ENCODE measurements at regions not wholly inside any gene's neighbourhood (a gene's known extent, or its start where the extent isn't known, plus 50 kb on each side); places are given as distances from the start of the nearest gene placed in this dataset.

GRCh38 chr5:124626053-124626452, 120.4 kb downstream of the ZNF608 start:
- BruUV-seq (replicated peaks), result no TSS peak
- Histone ChIP-seq H2AFZ (ENCODE audit: low read depth, low read length) (no peak overlapping the region), H3K27me3 (ENCODE audit: control insufficient read depth in 2 of 2, insufficient read depth in 2 of 2, low read length in 2 of 2) (no peaks in the 10 kb centered on the region), H3K4me3 (replicated peaks in 1 of 3; ENCODE audit: insufficient read depth in 1 of 3, low read depth in 1 of 3, low read length in 3 of 3) (no peak overlapping the region), H4K20me1 (replicated peaks; ENCODE audit: control insufficient read depth, extremely low read depth, insufficient read depth, low read length) (no peaks in the 10 kb centered on the region), H3K79me2 (ENCODE audit: control insufficient read depth, insufficient read depth, low read length) (no peaks in the 10 kb centered on the region), H3K27ac (ENCODE audit: insufficient read depth, low read depth, low read length) (no peak overlapping the region), H3K4me1 (ENCODE audit: control insufficient read depth, extremely low read depth, insufficient read depth, low read length) (no peaks in the 10 kb centered on the region), H3K9me3 (replicated peaks; ENCODE audit: control insufficient read depth, insufficient read depth, low read length) (no peaks in the 10 kb centered on the region), H3K36me3 (ENCODE audit: control insufficient read depth in 2 of 2, extremely low read depth in 1 of 2, insufficient read depth in 2 of 2, low read length in 2 of 2) (no peaks in the 10 kb centered on the region), H3K9ac (replicated peaks; ENCODE audit: extremely low read depth, insufficient read depth, low read length) (no peak overlapping the region), H3K4me2 (ENCODE audit: insufficient read depth, low read length) (no peak overlapping the region), H3K9me1 (replicated peaks; ENCODE audit: control insufficient read depth, extremely low read depth, insufficient read depth, low read length) (no peaks in the 10 kb centered on the region)
- DNase-seq (ENCODE audit: low read depth, low spot score) (no peak), FAIRE-seq (no peak)
- CTCF ChIA-PET, result no interaction called here
- dilution Hi-C loops (cut with MboI; ENCODE audit: extremely low pct_ligation_motif_present, low sequenced_read_pairs), result no loop called here
- POLR2A ChIA-PET, result no interaction called here
- intact Hi-C loops (cut with micrococcal nuclease), result no loop called here
- TF ChIP-seq GATA2 (IDR thresholded peaks at IDR 0.05; ENCODE audit: insufficient read depth, insufficient read length, low read depth, low read length), result no peak
- TF ChIP-seq POLR2AphosphoS5 (IDR thresholded peaks at IDR 0.05; ENCODE audit: insufficient read depth, low read depth, low read length), result no peak
- TF ChIP-seq JUN (IDR thresholded peaks at IDR 0.05; ENCODE audit: borderline replicate concordance, insufficient read depth, insufficient read length, low read depth), result no peak
- TF ChIP-seq EZH2 (IDR thresholded peaks at IDR 0.05; ENCODE audit: borderline replicate concordance, low read depth, low read length, severe bottlenecking), result no peak
- no peak for TF ChIP-seq POLR2A (IDR thresholded peaks at IDR 0.05; ENCODE audit: low read depth, low read length)
- no peak for TF ChIP-seq FOS (IDR thresholded peaks at IDR 0.05; ENCODE audit: borderline replicate concordance, insufficient read depth, low read length)
- TF ChIP-seq MYC (IDR thresholded peaks at IDR 0.05; ENCODE audit: low read depth, low read length), result no peak
- no peak for TF ChIP-seq CTCF (IDR thresholded peaks at IDR 0.05; ENCODE audit: extremely low read depth in 1 of 2, insufficient read depth in 1 of 2, low read depth in 1 of 2, low read length in 2 of 2)
- no peak for TF ChIP-seq MAX (IDR thresholded peaks at IDR 0.05; ENCODE audit: insufficient read depth, insufficient read length)

Measured in endothelial cell of umbilical vein (primary cell).